GM18873 (cell line): ENCODE measurements at regions not wholly inside any gene's neighbourhood (a gene's known extent, or its start where the extent isn't known, plus 50 kb on each side); places are given as distances from the start of the nearest gene placed in this dataset.

Experiments used
- ATAC-seq: cut with Tn5 transposase; IDR thresholded peaks from one replicate; pipeline ENCODE4 v1.9.1; 2021; ENCODE audit warnings: mild to moderate bottlenecking, moderate library complexity, moderate number of reproducible peaks; ENCODE audit not compliant: unreplicated experiment, low FRiP score

- ATAC-seq, result no peak
Observed at GRCh38 chr14:49467091-49467490, 119.1 kb downstream of the RPS29 start.

GRCh38 chr14:49464885-49465284 is 121.3 kb downstream of the RPS29 start:
- no peak for ATAC-seq

DNA sequence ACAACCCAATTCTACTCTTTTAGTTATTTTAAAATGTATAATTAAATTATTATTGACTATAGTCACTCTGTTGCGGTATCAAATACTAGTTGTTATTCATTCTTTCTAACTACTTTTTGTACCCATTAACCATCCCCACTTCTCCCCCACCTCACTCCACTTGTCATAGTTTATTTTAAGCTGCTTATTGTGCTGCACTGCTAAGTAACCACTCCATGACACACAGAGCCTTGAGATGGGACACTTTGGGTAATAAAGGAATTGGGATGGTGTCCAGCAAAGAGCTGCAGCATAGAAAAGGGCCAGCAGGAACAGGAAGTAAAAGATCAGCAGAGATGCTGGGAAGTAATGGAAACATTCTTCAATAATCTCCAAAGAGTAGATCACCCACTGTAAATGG is 123.0 kb downstream of the RPS29 start:
- no peak for ATAC-seq

GRCh38 chr14:49461529-49462401 is 124.4 kb downstream of the RPS29 start:
- ATAC-seq, result peak; percentile 92

- ATAC-seq, result no peak
Observed at GRCh38 chr14:49460662-49461061, 125.5 kb downstream of the RPS29 start.

DNA sequence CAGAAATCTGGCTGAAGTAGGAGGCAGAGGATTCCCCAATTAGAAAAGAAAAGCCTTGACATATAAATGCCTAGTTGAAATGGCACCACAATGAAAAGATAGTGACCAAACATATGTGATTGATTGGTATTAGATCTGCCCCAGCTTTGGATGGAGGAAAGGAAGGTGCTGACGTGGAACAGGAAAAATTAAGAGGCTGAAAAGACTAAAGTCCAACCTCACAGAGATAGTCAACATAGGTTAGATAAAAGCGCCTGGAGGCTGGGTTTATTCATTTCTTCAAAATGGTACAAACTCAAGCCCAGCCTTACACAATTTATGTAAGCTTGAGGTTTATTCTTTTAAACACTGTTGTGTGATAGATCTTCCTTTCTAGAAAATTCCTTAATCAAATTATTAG is 129.6 kb downstream of the RPS29 start:
- no peak for ATAC-seq

DNA sequence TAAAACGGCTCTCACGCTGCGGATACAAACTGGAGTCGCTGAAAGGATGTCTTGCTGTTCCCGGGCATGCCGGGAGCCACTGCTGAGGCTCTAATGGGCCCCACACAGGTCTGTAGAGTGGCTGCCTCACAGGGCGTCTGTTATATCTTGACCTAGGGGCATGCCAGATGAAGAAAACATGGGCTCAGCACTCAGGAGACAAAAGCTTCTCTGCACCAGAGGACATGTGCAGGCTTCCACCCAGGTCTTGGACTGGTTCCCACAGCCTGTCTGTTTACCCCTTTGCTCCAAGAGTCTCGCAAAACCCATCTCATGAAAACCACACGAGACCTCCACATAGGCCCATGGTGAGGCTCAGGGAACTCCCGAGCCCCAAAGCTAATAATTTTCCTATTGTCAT is 134.2 kb downstream of the RPS29 start:
- no peak for ATAC-seq

- ATAC-seq, result no peak
Observed at GRCh38 chr14:49449749-49450148, 136.4 kb downstream of the RPS29 start.

DNA sequence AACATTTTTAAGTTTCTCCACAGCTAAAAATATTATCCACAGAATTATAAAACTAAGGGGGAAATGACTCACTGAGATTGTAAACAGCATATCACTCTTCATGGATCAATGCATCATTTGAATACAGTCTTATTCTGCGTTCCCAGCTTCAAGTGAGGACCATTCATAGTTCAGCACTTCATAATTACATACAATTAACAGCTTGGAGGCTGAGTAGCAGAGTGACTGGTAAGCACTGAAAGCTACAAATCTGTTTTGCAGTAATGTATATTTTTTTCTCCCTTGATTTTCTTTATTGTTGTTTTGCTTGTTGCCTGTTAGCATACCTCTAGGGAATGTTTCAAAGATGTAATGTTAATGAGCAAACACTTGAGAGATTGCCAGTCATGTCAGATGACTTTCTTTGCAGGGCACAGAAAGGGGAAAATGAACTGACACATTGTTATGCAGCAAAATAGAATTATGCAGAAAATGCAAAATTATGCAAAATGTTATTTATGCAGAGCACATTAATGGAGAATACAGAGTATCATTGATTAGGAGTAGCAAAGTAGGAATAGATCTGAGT is 138.6 kb downstream of the RPS29 start:
- ATAC-seq, result no peak

DNA sequence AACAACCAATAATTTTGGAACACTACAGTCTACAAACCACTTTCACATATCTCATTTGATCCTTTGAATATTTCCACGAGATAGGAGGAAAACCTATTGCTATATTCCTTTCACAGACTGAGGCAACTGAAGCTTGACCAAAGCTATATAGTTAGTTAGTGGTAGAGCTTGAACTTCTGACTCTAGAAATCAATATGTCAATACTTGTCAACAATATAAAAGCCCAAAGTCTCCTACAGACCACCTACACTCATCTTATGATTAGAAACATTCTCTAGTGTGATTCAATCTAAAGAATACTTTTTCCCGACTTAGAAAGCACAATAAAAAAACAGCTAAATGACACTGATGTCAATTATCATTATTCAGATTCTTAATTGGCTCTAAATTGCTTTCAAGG is 139.4 kb downstream of the RPS29 start:
- ATAC-seq, result no peak

GRCh38 chr14:49438256-49438770 is 147.9 kb downstream of the RPS29 start:
- no peak for ATAC-seq

DNA sequence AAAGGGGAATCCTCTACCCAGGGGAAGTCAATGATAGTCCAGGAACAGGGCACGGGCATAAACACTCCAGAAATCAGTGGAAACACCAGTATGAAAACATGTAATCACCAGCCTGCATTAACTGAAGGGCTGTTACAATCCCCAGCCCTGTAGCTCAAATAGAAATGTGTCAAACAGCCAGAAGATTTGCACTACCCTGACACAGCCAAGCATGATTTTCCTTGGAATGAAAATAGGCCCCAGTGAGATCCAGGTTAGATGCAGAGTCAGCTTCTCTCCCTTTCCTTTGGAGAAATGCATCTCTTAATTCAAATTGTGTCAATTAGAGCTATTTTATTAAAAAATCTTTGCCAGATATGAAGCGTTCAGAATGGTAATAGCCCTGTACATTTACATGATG is 158.1 kb downstream of the RPS29 start:
- no peak for ATAC-seq

DNA sequence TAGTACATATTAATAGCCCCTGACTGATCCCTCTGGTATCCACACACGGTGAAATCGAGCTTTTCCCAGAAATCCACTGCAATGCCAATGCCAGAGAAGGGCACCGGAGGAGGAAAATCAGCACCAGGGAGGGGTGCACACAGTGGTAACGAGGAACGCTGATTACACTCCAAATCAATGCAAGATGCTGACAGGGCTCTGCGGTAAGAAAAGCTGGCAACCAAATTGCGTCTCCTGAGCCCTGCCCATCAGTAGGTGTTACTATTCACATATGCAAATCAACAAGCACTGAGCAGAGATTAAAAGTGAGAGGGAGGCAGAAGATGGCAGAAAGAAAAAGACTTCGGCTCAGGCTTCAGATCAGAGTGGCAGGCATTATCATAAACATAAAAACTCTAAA is 159.1 kb downstream of the RPS29 start:
- ATAC-seq, result no peak

GRCh38 chr14:49425921-49426320 is 160.3 kb downstream of the RPS29 start:
- ATAC-seq, result no peak

DNA sequence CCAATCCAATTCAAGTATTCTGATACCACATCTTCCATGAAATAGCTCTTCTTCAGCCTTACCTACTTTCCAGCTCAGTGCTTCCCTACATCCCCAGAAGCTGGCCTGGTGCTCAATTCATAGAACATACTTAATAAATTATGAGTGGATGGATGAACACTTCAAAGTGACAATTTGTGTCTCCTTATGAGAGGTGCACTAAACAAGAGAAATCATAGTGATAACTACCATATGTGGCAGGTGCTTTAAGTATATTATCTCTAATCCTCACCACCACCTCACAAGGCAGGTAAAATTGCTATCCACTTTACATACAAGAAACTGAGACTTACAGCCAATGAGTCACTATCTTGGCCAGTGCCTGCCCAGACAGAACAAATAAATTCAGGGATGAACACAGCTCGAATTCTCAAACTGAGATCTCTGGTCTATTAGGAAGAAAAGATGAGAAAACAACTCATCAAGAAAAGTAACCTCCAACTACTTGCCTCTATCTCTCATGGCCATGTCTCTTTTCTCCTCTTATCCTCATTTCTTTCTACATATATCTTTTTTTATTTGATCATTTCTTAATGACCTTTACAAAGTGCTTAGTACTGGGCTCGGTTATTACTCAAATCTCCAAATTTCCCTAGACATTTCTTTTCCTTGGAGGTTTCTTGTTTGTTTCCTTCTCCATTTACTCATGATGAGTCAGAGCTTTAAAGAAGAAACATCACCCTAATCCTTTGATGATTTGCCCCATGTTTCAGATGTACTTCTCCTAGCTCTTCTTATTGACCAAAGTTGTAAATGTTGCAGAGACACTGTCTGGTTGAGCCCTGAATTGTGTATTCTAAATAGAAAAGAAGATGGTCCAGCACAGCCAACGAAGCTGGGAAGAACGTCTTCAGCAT is 161.5 kb downstream of the RPS29 start:
- no peak for ATAC-seq

DNA sequence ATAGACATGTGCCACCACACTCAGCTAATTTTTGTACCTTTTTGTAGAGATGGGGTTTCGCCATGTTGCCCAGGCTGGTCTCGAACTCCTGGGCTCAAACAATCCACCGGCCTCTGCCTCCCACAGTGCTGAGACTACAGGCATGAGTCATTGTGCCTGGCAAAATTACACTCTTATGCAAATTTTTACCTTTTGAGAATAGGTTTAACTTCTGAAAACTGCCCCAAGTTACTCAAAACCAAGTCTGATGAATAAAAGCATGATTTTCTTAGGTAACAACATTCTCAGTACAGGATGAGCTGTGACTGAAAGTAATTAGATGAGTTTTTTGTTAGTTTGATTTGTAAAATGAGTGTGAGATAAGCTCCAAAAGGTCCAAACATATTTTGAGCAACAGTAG is 166.0 kb downstream of the RPS29 start:
- no peak for ATAC-seq

DNA sequence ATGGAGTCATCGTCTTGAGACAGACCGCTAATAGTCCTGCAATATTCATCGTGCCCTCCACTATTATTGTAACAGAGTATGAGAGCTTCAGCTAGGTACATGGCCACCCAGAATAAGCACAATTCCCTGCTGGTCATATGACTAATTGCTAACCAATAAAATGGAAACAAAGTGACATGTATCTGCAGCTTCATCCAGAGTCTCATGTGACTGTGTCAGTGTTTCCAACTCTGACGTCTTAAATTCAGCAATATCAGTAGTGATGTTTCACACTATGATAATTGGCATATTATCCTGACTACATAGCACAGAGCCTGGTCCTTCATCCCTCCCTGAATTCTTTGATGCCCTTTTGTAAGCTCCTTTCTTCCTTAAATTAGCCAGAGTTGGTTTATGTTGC is 167.4 kb downstream of the RPS29 start:
- no peak for ATAC-seq

GRCh38 chr14:49417790-49418189 is 168.4 kb downstream of the RPS29 start:
- no peak for ATAC-seq

DNA sequence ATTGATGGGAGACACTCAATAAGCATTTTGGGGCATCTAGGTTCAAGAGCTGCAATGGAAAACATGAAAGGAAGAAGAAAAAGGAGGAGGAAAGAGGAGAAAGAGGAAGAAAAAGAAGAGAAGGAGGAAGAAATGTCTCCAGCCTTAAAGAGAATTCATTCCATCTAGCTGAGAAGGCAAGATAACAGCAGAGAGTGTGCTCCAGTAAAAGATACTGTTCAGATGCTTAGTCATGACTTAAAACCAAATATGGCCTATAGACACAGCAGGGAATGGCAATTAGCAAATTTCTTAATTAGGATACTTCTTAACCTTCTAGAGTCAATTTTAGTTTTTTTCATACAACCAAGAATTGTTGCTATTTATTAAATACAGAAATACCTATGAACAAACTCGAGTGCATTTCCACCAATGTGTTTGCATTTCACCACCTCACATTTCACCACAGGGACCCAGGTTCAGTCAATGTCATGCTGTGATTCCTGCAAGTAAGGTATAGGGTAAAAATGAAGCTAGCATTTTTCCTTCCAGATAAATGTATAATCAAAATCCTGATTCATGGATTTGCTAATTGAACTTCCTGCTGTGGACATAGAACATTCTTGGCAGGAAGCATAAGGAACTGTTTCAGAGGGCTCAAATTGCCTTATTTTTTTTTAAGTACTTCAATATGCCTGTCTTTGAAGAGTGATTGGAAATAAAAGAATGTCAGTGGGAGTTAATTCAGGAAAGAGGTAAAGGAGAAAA is 177.8 kb downstream of the RPS29 start:
- no peak for ATAC-seq

DNA sequence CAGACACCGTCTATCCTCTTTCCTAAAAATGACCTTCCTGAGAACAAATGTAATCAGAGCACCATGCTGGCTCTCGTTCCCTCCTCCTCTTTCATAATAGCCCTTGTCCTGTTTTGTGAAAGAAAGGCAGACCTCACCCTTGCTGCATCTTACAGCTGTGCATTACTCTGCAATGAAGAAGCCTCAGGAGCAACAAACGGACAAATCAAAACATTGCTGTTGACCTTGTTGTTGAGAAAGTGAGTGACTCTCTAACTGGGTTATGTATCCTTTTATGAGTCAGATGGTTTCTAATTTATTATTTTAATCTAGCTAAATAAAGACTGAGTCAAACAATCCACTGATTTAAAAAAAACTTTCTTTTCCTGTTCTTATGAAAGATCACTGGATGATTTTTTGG is 180.9 kb downstream of the RPS29 start:
- ATAC-seq, result no peak
